ENCODE measurements at regions not wholly inside any gene's neighbourhood (a gene's known extent, or its start where the extent isn't known, plus 50 kb on each side); places are given as distances from the start of the nearest gene placed in this dataset.

GRCh38 chr5:137567226-137567625, 68.1 kb upstream of the SPOCK1 start:
- no peak for DNase-seq (ENCODE audit: low read depth)

- no peak for DNase-seq (ENCODE audit: low read depth)
Observed at GRCh38 chr5:137566780-137567179, 67.7 kb upstream of the SPOCK1 start.

GRCh38 chr5:137566118-137566541, 67.0 kb upstream of the SPOCK1 start:
- DNase-seq (ENCODE audit: low read depth), result no peak

- DNase-seq (ENCODE audit: low read depth), result peak; percentile 20
Observed at GRCh38 chr5:137565450-137565849, 66.3 kb upstream of the SPOCK1 start.

- no peak for DNase-seq (ENCODE audit: low read depth)
Observed at GRCh38 chr5:137564398-137564961, 65.4 kb upstream of the SPOCK1 start.

GRCh38 chr5:137563646-137564397, 64.7 kb upstream of the SPOCK1 start:
- no peak for DNase-seq (ENCODE audit: low read depth)

- no peak for DNase-seq (ENCODE audit: low read depth)
Observed at GRCh38 chr5:137563301-137563645, 64.1 kb upstream of the SPOCK1 start.

GRCh38 chr5:137561608-137562007, 62.5 kb upstream of the SPOCK1 start:
- DNase-seq (ENCODE audit: low read depth), result no peak

GRCh38 chr5:137560420-137560819, 61.3 kb upstream of the SPOCK1 start:
- DNase-seq (ENCODE audit: low read depth), result no peak
